ENCODE measurements at regions not wholly inside any gene's neighbourhood (a gene's known extent, or its start where the extent isn't known, plus 50 kb on each side); places are given as distances from the start of the nearest gene placed in this dataset.

DNA sequence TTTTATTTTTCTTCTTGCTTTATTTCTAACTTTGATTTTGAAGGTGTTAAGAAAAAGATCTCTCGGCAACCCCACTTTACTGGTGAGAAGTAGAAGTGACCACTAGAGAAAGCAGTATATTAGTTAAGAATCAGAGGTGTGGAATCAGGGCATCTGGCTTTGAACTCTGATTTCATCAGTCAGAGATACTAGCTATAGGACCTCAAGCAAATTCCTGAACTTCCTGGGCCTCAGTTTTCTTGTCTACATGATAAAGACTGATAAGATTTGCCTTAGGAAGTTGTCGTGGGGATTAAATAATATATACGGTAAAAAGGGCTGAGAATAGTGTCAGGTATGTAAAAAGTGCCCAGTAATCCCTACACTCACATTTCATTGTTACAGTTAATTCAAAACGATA lies 440.3 kb upstream of the CRIM1 start:
- TF ChIP-seq POLR2AphosphoS5 (IDR thresholded peaks at IDR 0.05; ENCODE audit: low read depth, low read length) (no peak), TAF1 (IDR thresholded peaks at IDR 0.05; ENCODE audit: borderline replicate concordance, low read depth, low read length) (no peak)
